ENCODE measurements at regions not wholly inside any gene's neighbourhood (a gene's known extent, or its start where the extent isn't known, plus 50 kb on each side); places are given as distances from the start of the nearest gene placed in this dataset.

GRCh38 chr13:80718970-80719369, 378.0 kb upstream of the SPRY2 start:
- H4K20me1 ChIP-seq (ENCODE audit: insufficient read depth, low read length) = no peaks in the 10 kb centered on the region
- no peak overlapping the region for H3K4me2 ChIP-seq (ENCODE audit: insufficient read depth, low read length)
- H3K27ac ChIP-seq (ENCODE audit: low read depth, low read length) = no peak overlapping the region
- no peak for TF ChIP-seq CTCF (IDR thresholded peaks at IDR 0.05; ENCODE audit: extremely low read depth, low read depth, low read length)
- no peaks in the 10 kb centered on the region for H3K79me2 ChIP-seq (ENCODE audit: insufficient read depth, low read length)
- no peaks in the 10 kb centered on the region for H3K36me3 ChIP-seq (ENCODE audit: insufficient read depth, low read length)
- H3K4me3 ChIP-seq (ENCODE audit: insufficient read depth, low read length) = no peak overlapping the region
- no peaks in the 10 kb centered on the region for H3K9me3 ChIP-seq (ENCODE audit: low read depth, low read length)
- H3K4me1 ChIP-seq (ENCODE audit: insufficient read depth, low read length) = no peaks in the 10 kb centered on the region
- no peak for DNase-seq (ENCODE audit: insufficient read length, low spot score, missing footprints)
- H2AFZ ChIP-seq (ENCODE audit: low read length) = no peak overlapping the region
- H3K27me3 ChIP-seq (ENCODE audit: insufficient read depth, low read length) = no peaks in the 10 kb centered on the region

- no peak overlapping the region for H3K4me3 ChIP-seq (ENCODE audit: insufficient read depth, low read length)
- no peak for TF ChIP-seq CTCF (IDR thresholded peaks at IDR 0.05; ENCODE audit: extremely low read depth, low read depth, low read length)
- no peak overlapping the region for H3K4me2 ChIP-seq (ENCODE audit: insufficient read depth, low read length)
- no peaks in the 10 kb centered on the region for H3K27me3 ChIP-seq (ENCODE audit: insufficient read depth, low read length)
- no peak for DNase-seq (ENCODE audit: insufficient read length, low spot score, missing footprints)
- no peaks in the 10 kb centered on the region for H4K20me1 ChIP-seq (ENCODE audit: insufficient read depth, low read length)
- no peak overlapping the region for H2AFZ ChIP-seq (ENCODE audit: low read length)
- no peaks in the 10 kb centered on the region for H3K4me1 ChIP-seq (ENCODE audit: insufficient read depth, low read length)
- H3K27ac ChIP-seq (ENCODE audit: low read depth, low read length) = no peak overlapping the region
- no peaks in the 10 kb centered on the region for H3K79me2 ChIP-seq (ENCODE audit: insufficient read depth, low read length)
- H3K36me3 ChIP-seq (ENCODE audit: insufficient read depth, low read length) = no peaks in the 10 kb centered on the region
- H3K9me3 ChIP-seq (ENCODE audit: low read depth, low read length) = no peaks in the 10 kb centered on the region
These were observed 376.9 kb upstream of the SPRY2 start for GRCh38 chr13:80717776-80718175.

- Histone ChIP-seq H2AFZ (ENCODE audit: low read length) (no peak overlapping the region), H3K27me3 (ENCODE audit: insufficient read depth, low read length) (no peaks in the 10 kb centered on the region), H3K4me1 (ENCODE audit: insufficient read depth, low read length) (no peaks in the 10 kb centered on the region), H3K36me3 (ENCODE audit: insufficient read depth, low read length) (no peaks in the 10 kb centered on the region), H3K9me3 (ENCODE audit: low read depth, low read length) (no peaks in the 10 kb centered on the region), H3K79me2 (ENCODE audit: insufficient read depth, low read length) (no peaks in the 10 kb centered on the region), H3K27ac (ENCODE audit: low read depth, low read length) (no peak overlapping the region), H3K4me3 (ENCODE audit: insufficient read depth, low read length) (no peak overlapping the region), H3K4me2 (ENCODE audit: insufficient read depth, low read length) (no peak overlapping the region), H4K20me1 (ENCODE audit: insufficient read depth, low read length) (no peaks in the 10 kb centered on the region)
- no peak for DNase-seq (ENCODE audit: insufficient read length, low spot score, missing footprints)
- no peak for TF ChIP-seq CTCF (IDR thresholded peaks at IDR 0.05; ENCODE audit: extremely low read depth, low read depth, low read length)
These were observed 375.7 kb upstream of the SPRY2 start for GRCh38 chr13:80716610-80717081.

GRCh38 chr13:80712026-80712425, 371.1 kb upstream of the SPRY2 start:
- Histone ChIP-seq H2AFZ (ENCODE audit: low read length) (no peak overlapping the region), H3K4me2 (ENCODE audit: insufficient read depth, low read length) (no peak overlapping the region), H4K20me1 (ENCODE audit: insufficient read depth, low read length) (no peaks in the 10 kb centered on the region), H3K4me3 (ENCODE audit: insufficient read depth, low read length) (no peak overlapping the region), H3K4me1 (ENCODE audit: insufficient read depth, low read length) (no peaks in the 10 kb centered on the region), H3K27ac (ENCODE audit: low read depth, low read length) (no peak overlapping the region), H3K36me3 (ENCODE audit: insufficient read depth, low read length) (no peaks in the 10 kb centered on the region), H3K79me2 (ENCODE audit: insufficient read depth, low read length) (no peaks in the 10 kb centered on the region), H3K9me3 (ENCODE audit: low read depth, low read length) (no peaks in the 10 kb centered on the region), H3K27me3 (ENCODE audit: insufficient read depth, low read length) (no peaks in the 10 kb centered on the region)
- DNase-seq (ENCODE audit: insufficient read length, low spot score, missing footprints) = no peak
- TF ChIP-seq CTCF (IDR thresholded peaks at IDR 0.05; ENCODE audit: extremely low read depth, low read depth, low read length) = no peak

All from osteoblast (primary cell).